ENCODE measurements at regions not wholly inside any gene's neighbourhood (a gene's known extent, or its start where the extent isn't known, plus 50 kb on each side); places are given as distances from the start of the nearest gene placed in this dataset.

DNA sequence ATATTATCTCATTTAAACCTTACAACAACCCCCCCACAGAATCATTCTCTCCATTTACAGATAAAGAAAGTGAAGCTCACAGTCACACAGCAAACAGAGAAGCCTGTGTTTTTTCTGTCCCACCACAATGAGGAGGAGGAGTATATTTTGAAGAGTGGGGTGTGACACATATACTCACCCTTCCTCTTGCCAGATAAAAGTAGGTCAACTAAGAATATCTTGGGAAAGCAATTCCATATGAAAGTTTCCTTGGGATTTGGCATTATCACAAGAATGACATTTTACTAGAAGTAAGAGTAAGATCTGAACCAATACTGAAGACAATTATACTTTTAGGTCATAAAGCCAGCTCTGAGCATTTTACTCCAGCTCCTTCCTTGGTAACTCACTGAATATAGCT, 287.5 kb upstream of the HTR2A start:
- Mint-ChIP-seq H3K4me1 (no peaks in the 10 kb centered on the region), H3K9me3 (peaks cover 3 to 5% of the 10 kb centered on the region in 2 donors), H3K4me3 (no peak overlapping the region), H3K36me3 (no peaks in the 10 kb centered on the region), H3K27me3 (ENCODE audit: low read depth in 2 of 2) (peaks cover 0 to 6% of the 10 kb centered on the region in 2 donors), H3K27ac (no peak overlapping the region)
- no peaks in the 10 kb centered on the region for H3K36me3 ChIP-seq (ENCODE audit: control insufficient read depth, insufficient read depth, low read length)
- no peak overlapping the region for H3K27ac ChIP-seq (ENCODE audit: low read length)
- no peaks in the 10 kb centered on the region for H3K4me1 ChIP-seq (ENCODE audit: control insufficient read depth, insufficient read depth, low read length)
- H3K27me3 ChIP-seq (ENCODE audit: control insufficient read depth, insufficient read depth, low read length): no peaks in the 10 kb centered on the region
- ATAC-seq (no peak), DNase-seq (no peak)
- TF ChIP-seq, protein P1, sequence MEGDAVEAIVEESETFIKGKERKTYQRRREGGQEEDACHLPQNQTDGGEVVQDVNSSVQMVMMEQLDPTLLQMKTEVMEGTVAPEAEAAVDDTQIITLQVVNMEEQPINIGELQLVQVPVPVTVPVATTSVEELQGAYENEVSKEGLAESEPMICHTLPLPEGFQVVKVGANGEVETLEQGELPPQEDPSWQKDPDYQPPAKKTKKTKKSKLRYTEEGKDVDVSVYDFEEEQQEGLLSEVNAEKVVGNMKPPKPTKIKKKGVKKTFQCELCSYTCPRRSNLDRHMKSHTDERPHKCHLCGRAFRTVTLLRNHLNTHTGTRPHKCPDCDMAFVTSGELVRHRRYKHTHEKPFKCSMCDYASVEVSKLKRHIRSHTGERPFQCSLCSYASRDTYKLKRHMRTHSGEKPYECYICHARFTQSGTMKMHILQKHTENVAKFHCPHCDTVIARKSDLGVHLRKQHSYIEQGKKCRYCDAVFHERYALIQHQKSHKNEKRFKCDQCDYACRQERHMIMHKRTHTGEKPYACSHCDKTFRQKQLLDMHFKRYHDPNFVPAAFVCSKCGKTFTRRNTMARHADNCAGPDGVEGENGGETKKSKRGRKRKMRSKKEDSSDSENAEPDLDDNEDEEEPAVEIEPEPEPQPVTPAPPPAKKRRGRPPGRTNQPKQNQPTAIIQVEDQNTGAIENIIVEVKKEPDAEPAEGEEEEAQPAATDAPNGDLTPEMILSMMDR (IDR thresholded peaks at IDR 0.05): no peak
- intact Hi-C loops (cut with micrococcal nuclease): no loop called here
- H3K4me3 ChIP-seq (ENCODE audit: low read length): no peak overlapping the region
- no peaks in the 10 kb centered on the region for H3K9me3 ChIP-seq (ENCODE audit: control insufficient read depth, insufficient read depth, low read length)

GRCh38 chr13:47179321-47179720, 282.5 kb upstream of the HTR2A start:
- WGBS (ENCODE audit: insufficient coverage): 99% methylated on average over 3 of the region's 3 CpGs
- H3K9me3 Mint-ChIP-seq: peaks cover 0 to 5% of the 10 kb centered on the region in 2 donors
- H3K4me3 Mint-ChIP-seq: no peak overlapping the region

DNA sequence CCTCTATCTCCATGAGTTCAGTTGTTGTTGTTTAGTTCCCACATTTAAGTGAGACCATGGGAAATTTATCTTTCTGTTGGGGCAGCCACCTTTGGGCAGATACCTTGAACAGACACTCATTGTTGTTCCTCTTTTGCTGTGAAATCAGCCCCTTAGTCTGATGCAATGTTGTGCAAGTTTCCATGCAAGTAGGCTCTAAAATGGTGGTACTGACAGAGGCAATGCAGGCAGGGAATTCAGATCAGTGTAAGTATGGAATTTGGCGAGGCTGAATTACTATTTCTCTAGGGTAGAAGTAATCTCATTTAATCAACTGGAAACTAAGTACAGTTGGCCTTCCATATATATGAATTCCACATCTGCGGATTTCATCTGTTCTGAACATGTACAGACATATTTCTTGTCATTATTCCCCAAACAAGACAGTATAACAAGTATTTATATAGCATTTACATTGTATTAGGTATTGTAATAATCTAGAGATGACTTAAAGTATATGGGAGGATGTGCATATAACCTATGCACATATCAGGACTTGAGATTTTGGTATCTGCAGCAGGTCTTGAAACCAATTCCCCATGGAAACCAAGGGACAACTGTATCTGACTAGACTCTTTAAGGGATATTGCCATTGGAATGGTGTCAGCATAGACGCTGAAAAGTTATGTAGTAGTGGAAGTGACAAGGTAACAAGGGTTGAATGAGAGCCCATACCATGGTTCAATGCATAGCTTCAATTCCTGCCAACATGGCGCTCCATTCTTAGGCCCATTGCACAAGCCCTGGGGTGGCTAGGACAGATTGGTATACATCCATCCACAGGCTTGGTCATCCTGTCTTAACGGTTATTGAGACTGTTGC, 281.5 kb upstream of the HTR2A start:
- Histone ChIP-seq H3K4me3 (ENCODE audit: low read length) (no peak overlapping the region), H3K4me1 (ENCODE audit: control insufficient read depth, insufficient read depth, low read length) (no peaks in the 10 kb centered on the region), H3K36me3 (ENCODE audit: control insufficient read depth, insufficient read depth, low read length) (no peaks in the 10 kb centered on the region), H3K9me3 (ENCODE audit: control insufficient read depth, insufficient read depth, low read length) (no peaks in the 10 kb centered on the region), H3K27me3 (ENCODE audit: control insufficient read depth, insufficient read depth, low read length) (no peaks in the 10 kb centered on the region), H3K27ac (ENCODE audit: low read length) (no peak overlapping the region)
- H3K4me1 Mint-ChIP-seq: no peaks in the 10 kb centered on the region
- DNase-seq (no peak), ATAC-seq (no peak)
- intact Hi-C loops (cut with micrococcal nuclease): no loop called here
- peaks cover 0 to 5% of the 10 kb centered on the region in 2 donors for H3K9me3 Mint-ChIP-seq
- no peaks in the 10 kb centered on the region for H3K27me3 Mint-ChIP-seq (ENCODE audit: low read depth in 2 of 2)
- 70% methylated on average over 4 of the region's 5 CpGs for WGBS (ENCODE audit: insufficient coverage)
- TF ChIP-seq, protein P1 (IDR thresholded peaks at IDR 0.05): no peak
- H3K36me3 Mint-ChIP-seq: no peaks in the 10 kb centered on the region
- no peak overlapping the region for H3K27ac Mint-ChIP-seq
- H3K4me3 Mint-ChIP-seq: no peak overlapping the region

More at GRCh38 chr13:47179321-47179720, 282.5 kb upstream of the HTR2A start:
- H3K27ac Mint-ChIP-seq: no peak overlapping the region
- TF ChIP-seq, protein P1 (IDR thresholded peaks at IDR 0.05): no peak
- no peaks in the 10 kb centered on the region for H3K36me3 Mint-ChIP-seq
- intact Hi-C loops (cut with micrococcal nuclease): no loop called here
- H3K27ac ChIP-seq (ENCODE audit: low read length): no peak overlapping the region
- no peaks in the 10 kb centered on the region for H3K4me1 Mint-ChIP-seq
- H3K27me3 ChIP-seq (ENCODE audit: control insufficient read depth, insufficient read depth, low read length): no peaks in the 10 kb centered on the region
- ATAC-seq (no peak), DNase-seq (no peak)
- H3K27me3 Mint-ChIP-seq (ENCODE audit: low read depth in 2 of 2): no peaks in the 10 kb centered on the region
- no peaks in the 10 kb centered on the region for H3K36me3 ChIP-seq (ENCODE audit: control insufficient read depth, insufficient read depth, low read length)
- no peak overlapping the region for H3K4me3 ChIP-seq (ENCODE audit: low read length)
- no peaks in the 10 kb centered on the region for H3K4me1 ChIP-seq (ENCODE audit: control insufficient read depth, insufficient read depth, low read length)
- no peaks in the 10 kb centered on the region for H3K9me3 ChIP-seq (ENCODE audit: control insufficient read depth, insufficient read depth, low read length)
